Heart left ventricle (tissue), 13 donors: ENCODE measurements at regions not wholly inside any gene's neighbourhood (a gene's known extent, or its start where the extent isn't known, plus 50 kb on each side); places are given as distances from the start of the nearest gene placed in this dataset.

ENCODE experiments used
- POLR2A ChIP-seq, 2 donors: fragments of 450-650 bp; IDR thresholded peaks; one replicate each; pipeline ENCODE4 v1.6.1; 2017; ENCODE audit warnings: antibody characterized with exemption in 2 of 2, mild to moderate bottlenecking in 2 of 2, moderate library complexity in 2 of 2
- TF ChIP-seq, protein P1 (sequence below), 12 donors: fragments of 200-600 bp; sonication (generic) in 4 of 12; IDR thresholded peaks; one replicate each; pipeline versions ENCODE4 v1.5.0 to v1.8.0; 2018 to 2022; ENCODE audit warnings: antibody characterized with exemption in 12 of 12, mild to moderate bottlenecking in 5 of 12
- donor health status: ischemic (EF 13 %, LVEDD 7.1; RV severe dilation, severe dysfunction).
- donor health status: DM: no; HTN: yes; CAD: no.
- donor health status: DM: no; HTN: no; CAD: no.
- donor health status: ischemic (EF 25% LVEDD 6.9; RV normal size, moderate dysfunction).
- donor health status: ischemic (EF 25% LVEDD 5.7; RV mildly dilated, moderate dysfunction).
- donor health status: ischemic (EF 35%, LVEDD 5.7; RV mildly dilated, moderate dysfunction).
- donor health status: nonischemic (EF 11% LVEDD 7.7; RV severe dilation, severe dysfunction).
- donor health status: DM: yes; HTN: yes; CAD: no.
- donor health status: PGD.
- donor health status: ischemic (EF 29% LVEDD 5.4; RV normal size, mild dysfunction).
- donor health status: nonischemic (EF 23%, LVEDD 6.1; RV moderate dilation, normal function).

DNA sequence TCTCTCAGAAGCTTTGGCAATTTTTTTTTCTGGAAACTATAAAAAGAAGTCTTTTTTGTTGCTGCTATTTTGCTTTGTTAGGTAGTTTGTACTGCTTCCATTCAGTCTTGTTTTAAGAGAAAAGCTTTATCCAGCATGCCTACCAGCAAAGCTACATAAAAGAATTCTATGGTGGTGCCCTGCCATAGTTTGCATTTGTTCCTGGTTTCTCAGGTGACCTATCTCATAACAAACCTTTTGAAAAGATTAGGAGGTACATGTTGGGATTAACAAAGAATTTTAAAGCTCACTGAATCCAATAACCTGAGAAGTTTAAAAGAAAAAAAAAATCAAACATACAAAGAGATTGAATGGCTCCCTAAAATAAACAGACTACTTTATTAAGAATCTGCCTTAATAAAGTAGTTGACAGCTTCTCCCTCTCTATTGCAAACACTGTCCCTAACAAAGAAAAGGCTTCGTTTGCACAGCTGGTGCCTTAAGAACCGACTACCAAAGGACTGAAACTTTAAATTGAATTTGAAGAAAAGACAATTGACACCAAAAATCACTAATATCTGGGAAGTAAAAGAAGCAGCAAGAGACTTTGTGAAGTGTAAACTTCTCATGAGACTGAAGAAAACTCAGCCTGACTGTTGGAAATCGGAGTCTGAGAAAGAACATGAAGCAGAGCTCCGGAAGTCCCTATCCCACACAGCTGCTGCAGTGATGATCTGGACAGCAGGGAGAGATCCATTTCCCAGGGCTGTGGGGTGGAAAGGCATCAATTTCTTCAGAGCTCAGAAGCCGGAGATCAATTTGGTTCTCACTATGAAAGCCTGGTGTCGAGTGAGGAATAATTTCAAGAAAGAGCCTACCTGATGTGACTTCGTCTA lies 102.7 kb upstream of the PLEKHA5 start:
- TF ChIP-seq, protein P1, sequence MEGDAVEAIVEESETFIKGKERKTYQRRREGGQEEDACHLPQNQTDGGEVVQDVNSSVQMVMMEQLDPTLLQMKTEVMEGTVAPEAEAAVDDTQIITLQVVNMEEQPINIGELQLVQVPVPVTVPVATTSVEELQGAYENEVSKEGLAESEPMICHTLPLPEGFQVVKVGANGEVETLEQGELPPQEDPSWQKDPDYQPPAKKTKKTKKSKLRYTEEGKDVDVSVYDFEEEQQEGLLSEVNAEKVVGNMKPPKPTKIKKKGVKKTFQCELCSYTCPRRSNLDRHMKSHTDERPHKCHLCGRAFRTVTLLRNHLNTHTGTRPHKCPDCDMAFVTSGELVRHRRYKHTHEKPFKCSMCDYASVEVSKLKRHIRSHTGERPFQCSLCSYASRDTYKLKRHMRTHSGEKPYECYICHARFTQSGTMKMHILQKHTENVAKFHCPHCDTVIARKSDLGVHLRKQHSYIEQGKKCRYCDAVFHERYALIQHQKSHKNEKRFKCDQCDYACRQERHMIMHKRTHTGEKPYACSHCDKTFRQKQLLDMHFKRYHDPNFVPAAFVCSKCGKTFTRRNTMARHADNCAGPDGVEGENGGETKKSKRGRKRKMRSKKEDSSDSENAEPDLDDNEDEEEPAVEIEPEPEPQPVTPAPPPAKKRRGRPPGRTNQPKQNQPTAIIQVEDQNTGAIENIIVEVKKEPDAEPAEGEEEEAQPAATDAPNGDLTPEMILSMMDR (IDR thresholded peaks at IDR 0.05) = no peak
- TF ChIP-seq POLR2A (IDR thresholded peaks at IDR 0.05) = no peak
